NCI-H748 treated with DMSO at 0.1 percent for 48 hours (cell line): ENCODE measurements at regions not wholly inside any gene's neighbourhood (a gene's known extent, or its start where the extent isn't known, plus 50 kb on each side); places are given as distances from the start of the nearest gene placed in this dataset.

ENCODE experiments used
- DNase-seq: peaks from one replicate; lab custom pipeline; 2025; lab: John Stamatoyannopoulos, UW

- DNase-seq, result no peak
These were observed 138.8 kb downstream of the AASDHPPT start for GRCh38 chr11:106216281-106216680.

GRCh38 chr11:106217456-106217855 lies 140.0 kb downstream of the AASDHPPT start:
- DNase-seq, result no peak

- DNase-seq, result no peak
These were observed 140.6 kb downstream of the AASDHPPT start for GRCh38 chr11:106218106-106218505.

GRCh38 chr11:106222626-106223025 lies 145.2 kb downstream of the AASDHPPT start:
- DNase-seq, result no peak

GRCh38 chr11:106224172-106224571 lies 146.7 kb downstream of the AASDHPPT start:
- no peak for DNase-seq

- DNase-seq, result no peak
These were observed 151.5 kb downstream of the AASDHPPT start for GRCh38 chr11:106228996-106229395.

GRCh38 chr11:106231591-106231990 lies 154.1 kb downstream of the AASDHPPT start:
- DNase-seq, result no peak

GRCh38 chr11:106233191-106233590 lies 155.7 kb downstream of the AASDHPPT start:
- no peak for DNase-seq

GRCh38 chr11:106234794-106235193 lies 157.3 kb downstream of the AASDHPPT start:
- no peak for DNase-seq

GRCh38 chr11:106236295-106236694 lies 158.8 kb downstream of the AASDHPPT start:
- no peak for DNase-seq

GRCh38 chr11:106238704-106239360 lies 161.4 kb downstream of the AASDHPPT start:
- no peak for DNase-seq

- DNase-seq, result no peak
These were observed 164.3 kb downstream of the AASDHPPT start for GRCh38 chr11:106241601-106242257.

- DNase-seq, result no peak
These were observed 165.4 kb downstream of the AASDHPPT start for GRCh38 chr11:106242718-106243415.

- no peak for DNase-seq
These were observed 169.0 kb downstream of the AASDHPPT start for GRCh38 chr11:106246495-106246894.

GRCh38 chr11:106249617-106250239 lies 172.3 kb downstream of the AASDHPPT start:
- no peak for DNase-seq

GRCh38 chr11:106262852-106263251 lies 185.4 kb downstream of the AASDHPPT start:
- no peak for DNase-seq

GRCh38 chr11:106263527-106263926 lies 186.1 kb downstream of the AASDHPPT start:
- DNase-seq, result no peak

- DNase-seq, result no peak
These were observed 193.6 kb downstream of the AASDHPPT start for GRCh38 chr11:106271086-106271485.

GRCh38 chr11:106271686-106272085 lies 194.2 kb downstream of the AASDHPPT start:
- DNase-seq, result no peak

GRCh38 chr11:106275151-106275550 lies 197.7 kb downstream of the AASDHPPT start:
- DNase-seq, result no peak

GRCh38 chr11:106276126-106276525 lies 198.7 kb downstream of the AASDHPPT start:
- DNase-seq, result no peak

GRCh38 chr11:106276859-106277436 lies 199.5 kb downstream of the AASDHPPT start:
- no peak for DNase-seq
